GM23248 (cell line): ENCODE measurements at regions not wholly inside any gene's neighbourhood (a gene's known extent, or its start where the extent isn't known, plus 50 kb on each side); places are given as distances from the start of the nearest gene placed in this dataset.

Experiments
- EZH2 ChIP-seq: fragments of 200-600 bp; sonication (generic); IDR thresholded peaks from 2 replicates; pipeline ENCODE4 v1.6.1; 2018; ENCODE audit warnings: antibody characterized with exemption, mild to moderate bottlenecking; ENCODE audit not compliant: insufficient read depth, poor library complexity, severe bottlenecking
- EZH2phosphoT487 ChIP-seq: fragments of 200-600 bp; sonication (generic); IDR thresholded peaks from 2 replicates; pipeline ENCODE4 v1.6.1; 2018; ENCODE audit warnings: antibody characterized with exemption, moderate library complexity, mild to moderate bottlenecking, low read depth; ENCODE audit not compliant: insufficient read depth

DNA sequence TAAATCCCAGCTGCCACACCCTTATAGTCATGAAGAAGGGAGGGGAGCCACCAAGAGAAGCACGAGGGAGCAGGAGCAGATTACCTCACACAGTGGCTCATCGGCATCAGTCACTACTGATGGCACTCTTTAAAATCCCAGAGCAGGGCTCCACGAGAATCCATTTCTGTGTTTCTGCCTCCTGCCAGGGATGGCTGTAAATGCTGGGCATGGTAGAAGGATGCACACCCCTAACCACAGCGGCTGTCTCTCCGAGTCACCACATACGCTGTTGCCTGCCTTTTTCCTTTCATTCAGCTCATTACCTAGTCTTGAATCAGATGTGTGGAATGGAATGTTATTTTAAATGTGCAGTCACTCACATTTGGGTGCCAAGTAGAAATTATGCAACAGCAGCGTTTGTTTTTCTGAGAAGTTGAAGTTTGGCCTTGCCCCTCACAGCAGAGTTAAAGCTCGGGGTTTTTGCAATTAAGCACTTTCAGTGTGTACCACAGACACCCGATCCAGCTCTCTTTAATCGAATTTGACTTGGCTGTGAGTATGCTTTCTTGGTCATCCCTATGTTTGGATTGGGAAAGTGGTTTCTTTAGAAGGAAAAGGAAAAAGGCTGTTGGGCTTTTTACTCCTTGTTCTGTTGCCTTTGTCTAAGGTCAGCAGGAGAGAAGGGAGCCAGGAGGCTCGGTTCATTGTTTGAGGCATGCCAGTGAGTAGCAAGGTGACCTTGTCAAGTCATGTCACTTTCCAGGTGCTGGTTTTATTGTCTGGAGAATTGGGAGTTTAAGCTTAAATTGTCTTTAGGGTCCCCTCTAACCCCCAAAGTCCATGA is 284.2 kb upstream of the TPM1 start:
- TF ChIP-seq EZH2phosphoT487 (no peak), EZH2 (no peak)
